Osteocyte (in vitro differentiated cells): ENCODE measurements at regions not wholly inside any gene's neighbourhood (a gene's known extent, or its start where the extent isn't known, plus 50 kb on each side); places are given as distances from the start of the nearest gene placed in this dataset.

Experiments
- DNase-seq: peaks from one replicate; pipeline ENCODE4 v3.0.0; 2021; ENCODE audit warnings: mixed read lengths; ENCODE audit not compliant: unreplicated experiment; ENCODE audit errors: extremely low spot score
- H3K27ac Mint-ChIP-seq: one replicate; pipeline ENCODE4 v1.8.0; 2021; ENCODE audit warnings: mild to moderate bottlenecking, mixed read lengths; ENCODE audit not compliant: unreplicated experiment
- H3K27me3 Mint-ChIP-seq: one replicate; pipeline ENCODE4 v1.8.0; 2021; ENCODE audit warnings: mixed read lengths; ENCODE audit not compliant: unreplicated experiment
- H3K36me3 Mint-ChIP-seq: one replicate; pipeline ENCODE4 v1.8.0; 2021; ENCODE audit warnings: mixed read lengths; ENCODE audit not compliant: unreplicated experiment
- H3K4me1 Mint-ChIP-seq: one replicate; pipeline ENCODE4 v1.8.0; 2021; ENCODE audit warnings: mixed read lengths; ENCODE audit not compliant: unreplicated experiment
- H3K4me3 Mint-ChIP-seq: one replicate; pipeline ENCODE4 v1.8.0; 2021; ENCODE audit warnings: mild to moderate bottlenecking, moderate library complexity, mixed read lengths; ENCODE audit not compliant: unreplicated experiment
- H3K9me3 Mint-ChIP-seq: one replicate; pipeline ENCODE4 v1.8.0; 2021; ENCODE audit warnings: mixed read lengths; ENCODE audit not compliant: unreplicated experiment
- CTCF ChIP-seq: fragments of 200-600 bp; sonication (generic); IDR thresholded peaks from 2 replicates; pipeline ENCODE4 v1.5.0; 2021; ENCODE audit warnings: antibody characterized with exemption, mild to moderate bottlenecking, moderate library complexity

GRCh38 chr9:94176608-94177007 lies 82.5 kb upstream of the ZNF169 start:
- no peaks in the 10 kb centered on the region for H3K27me3 Mint-ChIP-seq
- peaks cover 56% of the 10 kb centered on the region for H3K36me3 Mint-ChIP-seq
- TF ChIP-seq CTCF = no peak
- H3K4me3 Mint-ChIP-seq = no peak overlapping the region
- no peaks in the 10 kb centered on the region for H3K9me3 Mint-ChIP-seq
- peaks cover 70% of the 10 kb centered on the region for H3K4me1 Mint-ChIP-seq
- no peak overlapping the region for H3K27ac Mint-ChIP-seq
- no peak for DNase-seq

GRCh38 chr9:94178927-94179326 lies 80.2 kb upstream of the ZNF169 start:
- H3K4me1 Mint-ChIP-seq = peaks cover 50% of the 10 kb centered on the region
- H3K27me3 Mint-ChIP-seq = no peaks in the 10 kb centered on the region
- H3K36me3 Mint-ChIP-seq = peaks cover 64% of the 10 kb centered on the region
- DNase-seq = no peak
- H3K4me3 Mint-ChIP-seq = no peak overlapping the region
- H3K9me3 Mint-ChIP-seq = no peaks in the 10 kb centered on the region
- H3K27ac Mint-ChIP-seq = no peak overlapping the region
- TF ChIP-seq CTCF = no peak

GRCh38 chr9:94181408-94182181 lies 77.5 kb upstream of the ZNF169 start:
- peaks cover 3% of the 10 kb centered on the region for H3K9me3 Mint-ChIP-seq
- H3K27me3 Mint-ChIP-seq = no peaks in the 10 kb centered on the region
- no peak for TF ChIP-seq CTCF
- no peak for DNase-seq
- H3K36me3 Mint-ChIP-seq = peaks cover 50% of the 10 kb centered on the region
- peak overlapping the region; percentile 71 for H3K27ac Mint-ChIP-seq
- no peak overlapping the region for H3K4me3 Mint-ChIP-seq
- peaks cover 24% of the 10 kb centered on the region for H3K4me1 Mint-ChIP-seq

GRCh38 chr9:94182532-94182931 lies 76.6 kb upstream of the ZNF169 start:
- H3K27me3 Mint-ChIP-seq = no peaks in the 10 kb centered on the region
- no peak overlapping the region for H3K27ac Mint-ChIP-seq
- H3K9me3 Mint-ChIP-seq = peaks cover 10% of the 10 kb centered on the region
- no peak overlapping the region for H3K4me3 Mint-ChIP-seq
- DNase-seq = no peak
- TF ChIP-seq CTCF = no peak
- H3K36me3 Mint-ChIP-seq = peaks cover 48% of the 10 kb centered on the region
- H3K4me1 Mint-ChIP-seq = peaks cover 15% of the 10 kb centered on the region

GRCh38 chr9:94183240-94183999 lies 75.7 kb upstream of the ZNF169 start:
- no peaks in the 10 kb centered on the region for H3K27me3 Mint-ChIP-seq
- H3K4me1 Mint-ChIP-seq = peaks cover 15% of the 10 kb centered on the region
- no peak for DNase-seq
- H3K4me3 Mint-ChIP-seq = no peak overlapping the region
- peaks cover 16% of the 10 kb centered on the region for H3K9me3 Mint-ChIP-seq
- peak overlapping the region; percentile 24 for H3K27ac Mint-ChIP-seq
- H3K36me3 Mint-ChIP-seq = peaks cover 54% of the 10 kb centered on the region
- TF ChIP-seq CTCF = no peak
